ENCODE measurements at regions not wholly inside any gene's neighbourhood (a gene's known extent, or its start where the extent isn't known, plus 50 kb on each side); places are given as distances from the start of the nearest gene placed in this dataset.

DNA sequence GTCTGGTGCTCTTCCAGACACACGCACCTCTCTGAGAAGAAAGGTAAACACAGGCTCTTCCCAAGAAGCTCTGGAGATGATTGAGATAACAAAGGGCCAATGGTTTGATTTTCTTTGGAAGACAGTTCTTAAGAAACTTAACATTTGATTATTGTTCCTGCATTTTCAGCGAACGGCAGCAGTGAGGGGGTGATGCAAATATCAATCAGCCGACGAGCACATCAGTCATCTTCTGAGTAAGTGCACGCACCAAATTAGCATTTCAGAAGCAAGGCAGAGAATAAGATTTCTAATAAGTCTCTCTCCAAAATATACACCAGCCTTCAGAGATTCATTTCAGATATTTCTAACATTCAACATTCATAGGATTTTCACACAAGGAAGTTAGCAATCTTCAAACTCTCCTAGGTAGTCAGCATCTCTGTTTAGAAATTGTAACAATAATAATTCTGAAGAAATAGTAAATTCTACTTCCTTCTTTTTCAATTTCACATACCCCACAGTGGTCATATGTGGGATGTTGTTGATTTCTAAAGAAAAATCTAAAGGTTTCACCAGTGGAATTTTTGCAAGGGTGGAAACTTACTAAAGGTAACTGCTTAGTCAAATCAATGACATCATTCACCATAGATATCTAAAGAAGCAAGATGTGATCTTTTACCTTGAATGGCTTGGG is 250.3 kb downstream of the SEC61B start:
- TF ChIP-seq NCOR1 (IDR thresholded peaks at IDR 0.05; ENCODE audit: borderline replicate concordance, low read length) = no peak
- TF ChIP-seq, protein P1, sequence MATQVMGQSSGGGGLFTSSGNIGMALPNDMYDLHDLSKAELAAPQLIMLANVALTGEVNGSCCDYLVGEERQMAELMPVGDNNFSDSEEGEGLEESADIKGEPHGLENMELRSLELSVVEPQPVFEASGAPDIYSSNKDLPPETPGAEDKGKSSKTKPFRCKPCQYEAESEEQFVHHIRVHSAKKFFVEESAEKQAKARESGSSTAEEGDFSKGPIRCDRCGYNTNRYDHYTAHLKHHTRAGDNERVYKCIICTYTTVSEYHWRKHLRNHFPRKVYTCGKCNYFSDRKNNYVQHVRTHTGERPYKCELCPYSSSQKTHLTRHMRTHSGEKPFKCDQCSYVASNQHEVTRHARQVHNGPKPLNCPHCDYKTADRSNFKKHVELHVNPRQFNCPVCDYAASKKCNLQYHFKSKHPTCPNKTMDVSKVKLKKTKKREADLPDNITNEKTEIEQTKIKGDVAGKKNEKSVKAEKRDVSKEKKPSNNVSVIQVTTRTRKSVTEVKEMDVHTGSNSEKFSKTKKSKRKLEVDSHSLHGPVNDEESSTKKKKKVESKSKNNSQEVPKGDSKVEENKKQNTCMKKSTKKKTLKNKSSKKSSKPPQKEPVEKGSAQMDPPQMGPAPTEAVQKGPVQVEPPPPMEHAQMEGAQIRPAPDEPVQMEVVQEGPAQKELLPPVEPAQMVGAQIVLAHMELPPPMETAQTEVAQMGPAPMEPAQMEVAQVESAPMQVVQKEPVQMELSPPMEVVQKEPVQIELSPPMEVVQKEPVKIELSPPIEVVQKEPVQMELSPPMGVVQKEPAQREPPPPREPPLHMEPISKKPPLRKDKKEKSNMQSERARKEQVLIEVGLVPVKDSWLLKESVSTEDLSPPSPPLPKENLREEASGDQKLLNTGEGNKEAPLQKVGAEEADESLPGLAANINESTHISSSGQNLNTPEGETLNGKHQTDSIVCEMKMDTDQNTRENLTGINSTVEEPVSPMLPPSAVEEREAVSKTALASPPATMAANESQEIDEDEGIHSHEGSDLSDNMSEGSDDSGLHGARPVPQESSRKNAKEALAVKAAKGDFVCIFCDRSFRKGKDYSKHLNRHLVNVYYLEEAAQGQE (IDR thresholded peaks at IDR 0.05; ENCODE audit: borderline replicate concordance in 1 of 2, low read depth in 1 of 2, low read length in 2 of 2) = no peak
- TF ChIP-seq, protein P2, sequence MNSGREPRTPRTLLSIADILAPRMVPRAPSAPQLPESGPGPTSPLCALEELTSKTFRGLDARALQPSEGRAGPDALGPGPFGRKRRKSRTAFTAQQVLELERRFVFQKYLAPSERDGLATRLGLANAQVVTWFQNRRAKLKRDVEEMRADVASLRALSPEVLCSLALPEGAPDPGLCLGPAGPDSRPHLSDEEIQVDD (CRISPR knock-in tag; IDR thresholded peaks at IDR 0.05; ENCODE audit: borderline replicate concordance) = no peak
- TF ChIP-seq, protein P3, sequence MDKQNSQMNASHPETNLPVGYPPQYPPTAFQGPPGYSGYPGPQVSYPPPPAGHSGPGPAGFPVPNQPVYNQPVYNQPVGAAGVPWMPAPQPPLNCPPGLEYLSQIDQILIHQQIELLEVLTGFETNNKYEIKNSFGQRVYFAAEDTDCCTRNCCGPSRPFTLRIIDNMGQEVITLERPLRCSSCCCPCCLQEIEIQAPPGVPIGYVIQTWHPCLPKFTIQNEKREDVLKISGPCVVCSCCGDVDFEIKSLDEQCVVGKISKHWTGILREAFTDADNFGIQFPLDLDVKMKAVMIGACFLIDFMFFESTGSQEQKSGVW (CRISPR knock-in tag; IDR thresholded peaks at IDR 0.05; ENCODE audit: borderline replicate concordance) = no peak
- Histone ChIP-seq H3K4me2 (ENCODE audit: low read depth, low read length) (no peak overlapping the region), H4K20me1 (ENCODE audit: insufficient read depth, low read length) (no peaks in the 10 kb centered on the region), H3K36me3 (replicated peaks in 1 of 2; ENCODE audit: control insufficient read depth in 1 of 2, insufficient read depth in 2 of 2, low read length in 2 of 2) (no peaks in the 10 kb centered on the region), H3K9me3 (ENCODE audit: low read length) (no peaks in the 10 kb centered on the region), H3K79me2 (ENCODE audit: insufficient read depth, low read length) (no peaks in the 10 kb centered on the region), H3K27me3 (ENCODE audit: control insufficient read depth in 1 of 2, insufficient read depth in 2 of 2, low read length in 2 of 2) (no peaks in the 10 kb centered on the region), H3K27ac (ENCODE audit: extremely low read length, insufficient read depth, low read length) (no peak overlapping the region), H3K4me1 (ENCODE audit: insufficient read depth, low read length) (no peaks in the 10 kb centered on the region), H3K9ac (ENCODE audit: insufficient read depth, low read depth, low read length) (no peak overlapping the region), H3K4me3 (replicated peaks in 1 of 3; ENCODE audit: insufficient read depth in 1 of 3, low read depth in 2 of 3, low read length in 3 of 3) (no peak overlapping the region), H2AFZ (ENCODE audit: low read length) (no peak overlapping the region)
- intact Hi-C loops (cut with micrococcal nuclease; ENCODE audit: unreplicated experiment) (no loop called here), in situ Hi-C loops (cut with HindIII; ENCODE audit: extremely low pct_ligation_motif_present, low pct_unique_long_range_greater_than_20kb) (no loop called here)
- no peak for ATAC-seq
- 10% methylated on average over 6 of the region's 6 CpGs for WGBS (ENCODE audit: low lambda C conversion rate)
- ChIA-PET CTCF (ENCODE audit: low intra/inter-chr PET ratio, low total read pairs) (no interaction called here), POLR2A (no interaction called here)
- FAIRE-seq = no peak
- no TSS peak for BruUV-seq (replicated peaks)
- no peak for DNase-seq (ENCODE audit: low spot score)
